ENCODE measurements at regions not wholly inside any gene's neighbourhood (a gene's known extent, or its start where the extent isn't known, plus 50 kb on each side); places are given as distances from the start of the nearest gene placed in this dataset.
"Not testable (repeated sequence)": the region's sequence is repeated elsewhere in the genome, so short reads cannot be mapped to it uniquely, and the experiment has no call there.

DNA sequence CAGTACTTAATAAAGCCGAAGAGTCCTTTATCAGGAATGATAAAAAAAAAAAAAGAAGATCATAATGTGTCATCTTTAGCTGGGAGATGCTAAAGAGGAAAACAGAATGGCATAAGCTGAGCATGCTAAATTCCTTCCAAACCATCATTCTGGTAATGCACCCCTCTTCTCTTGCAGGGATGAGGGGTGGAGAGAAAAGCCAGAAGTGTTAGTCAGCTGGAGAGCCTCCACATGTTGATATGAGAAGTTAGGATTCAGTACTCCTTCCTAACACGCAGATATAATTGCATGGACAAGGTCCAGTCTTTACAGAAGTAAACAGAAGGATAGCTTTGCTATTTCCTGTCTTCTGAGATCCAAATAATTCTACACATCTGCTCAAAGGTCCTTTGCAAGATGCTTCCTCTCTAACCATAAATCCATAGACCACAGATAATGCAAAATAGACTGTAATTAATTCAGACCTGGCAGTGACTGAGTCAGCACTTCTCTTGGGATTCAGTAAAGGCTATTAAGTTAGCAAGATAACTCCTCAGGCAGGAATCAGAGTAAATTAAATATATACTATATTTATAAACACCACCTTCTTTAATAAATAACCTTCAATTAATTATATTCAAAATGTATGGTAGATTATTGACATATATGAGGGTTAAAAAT is 930.0 kb upstream of the KLHL29 start:
- DNase-seq, result no peak

DNA sequence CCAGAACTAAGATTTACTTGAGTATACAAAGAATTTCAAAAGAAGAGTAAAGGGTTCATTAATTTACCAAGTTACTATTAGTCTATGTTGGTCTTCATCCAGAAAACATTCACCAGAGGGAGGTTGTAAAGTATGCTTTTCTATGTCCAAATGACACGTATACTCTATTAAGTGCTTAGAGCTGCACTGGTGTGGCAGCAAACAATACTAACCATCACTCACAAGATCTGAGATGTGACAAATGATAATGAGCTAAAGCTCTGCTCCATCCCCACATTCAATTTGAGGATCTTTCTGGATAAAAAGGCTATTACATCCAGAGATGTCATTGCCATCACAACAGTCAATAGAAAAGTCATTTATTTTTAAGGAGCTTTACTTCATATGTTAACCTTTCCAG is 926.5 kb upstream of the KLHL29 start:
- no peak for DNase-seq

DNA sequence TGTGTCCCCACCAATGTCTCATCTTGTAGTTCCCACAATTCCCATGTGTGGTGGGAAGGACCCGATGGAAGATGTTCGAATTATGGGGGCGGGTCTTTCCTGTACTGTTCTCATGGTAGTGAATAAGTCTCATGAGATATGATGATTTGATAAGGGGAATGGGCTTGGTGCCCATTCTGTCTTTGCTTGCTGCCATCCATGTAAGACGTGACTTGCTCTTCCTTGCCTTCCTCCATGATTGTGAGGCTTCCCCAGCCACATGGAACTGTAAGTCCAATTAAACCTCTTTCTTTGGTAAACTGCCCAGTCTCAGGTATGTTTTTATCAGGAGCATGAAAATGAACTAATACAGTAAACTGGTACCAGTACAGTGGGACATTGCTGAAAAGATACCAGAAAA is 909.9 kb upstream of the KLHL29 start:
- DNase-seq, result not testable (repeated sequence)

DNA sequence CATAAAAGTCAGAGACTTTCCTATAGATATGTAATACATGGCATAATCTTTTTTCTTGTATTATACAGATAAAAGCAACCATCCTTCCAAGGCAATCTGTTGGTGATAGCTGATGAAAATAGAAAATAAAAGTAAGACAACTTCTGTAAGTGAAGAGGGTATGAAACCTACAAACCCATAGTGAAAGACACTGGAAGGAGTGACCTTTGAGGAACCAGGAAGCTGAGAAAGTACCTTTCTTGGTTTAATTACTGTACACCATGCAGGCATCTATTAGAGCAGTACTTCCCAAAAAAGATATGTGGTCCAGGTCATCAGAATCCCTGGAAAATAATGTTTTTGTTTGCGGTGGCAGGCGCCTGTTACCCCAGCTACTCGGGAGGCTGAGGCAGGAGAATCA is 906.6 kb upstream of the KLHL29 start:
- DNase-seq, result no peak

DNA sequence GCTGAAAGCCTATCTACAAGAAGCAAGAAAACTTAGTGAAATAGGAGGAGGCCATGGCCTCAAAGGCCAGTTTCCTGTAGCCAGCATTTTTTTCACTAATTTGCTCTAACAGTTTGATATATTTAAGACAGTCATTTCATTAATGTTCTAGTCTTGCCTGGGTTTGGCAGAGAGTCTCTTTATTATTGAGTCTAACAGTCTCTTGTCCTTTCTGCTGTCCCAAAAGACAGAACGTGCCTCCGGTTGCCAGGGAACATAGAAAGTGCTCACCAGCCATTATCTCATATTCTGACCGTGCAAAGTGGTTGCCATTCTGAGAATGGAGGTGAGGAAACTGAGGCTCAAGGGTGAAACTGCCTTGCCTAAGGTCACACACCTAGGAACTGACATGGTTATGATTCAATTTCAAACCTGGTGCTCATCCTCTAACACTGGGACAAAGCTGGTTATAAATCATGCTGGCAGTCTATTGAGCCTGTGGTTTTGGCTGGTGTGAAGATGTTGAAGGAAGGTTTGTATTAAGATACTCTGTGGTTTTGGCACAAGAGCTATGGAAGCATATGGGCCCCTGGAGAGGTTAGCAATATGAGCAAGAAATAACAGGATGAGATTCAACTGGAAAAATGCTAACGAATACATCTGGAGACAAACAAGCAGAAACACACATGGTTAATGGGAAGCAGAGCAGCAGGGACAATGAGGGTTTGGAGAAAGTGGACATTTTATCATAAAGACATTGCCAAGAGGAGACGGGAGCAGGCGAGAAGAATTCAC is 903.3 kb upstream of the KLHL29 start:
- DNase-seq, result no peak

DNA sequence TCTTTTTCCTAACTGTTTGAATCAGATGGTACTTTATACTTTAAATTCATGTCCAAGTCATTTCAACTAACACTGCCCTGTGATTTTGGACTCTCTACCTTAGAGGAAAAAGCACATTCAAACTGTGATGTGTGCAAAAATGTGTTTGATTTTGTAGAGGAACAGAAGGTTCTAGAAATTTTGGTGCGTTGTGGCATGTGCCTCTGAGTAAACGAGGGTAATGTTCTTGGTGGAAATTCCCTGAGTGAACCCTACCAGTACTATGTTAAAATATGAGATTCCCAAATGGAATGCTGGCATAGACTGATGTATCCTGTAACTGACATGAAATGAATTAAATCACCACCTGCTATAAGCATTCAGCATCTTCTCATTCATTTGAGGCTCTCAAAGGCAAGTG is 901.9 kb upstream of the KLHL29 start:
- DNase-seq, result no peak

DNA sequence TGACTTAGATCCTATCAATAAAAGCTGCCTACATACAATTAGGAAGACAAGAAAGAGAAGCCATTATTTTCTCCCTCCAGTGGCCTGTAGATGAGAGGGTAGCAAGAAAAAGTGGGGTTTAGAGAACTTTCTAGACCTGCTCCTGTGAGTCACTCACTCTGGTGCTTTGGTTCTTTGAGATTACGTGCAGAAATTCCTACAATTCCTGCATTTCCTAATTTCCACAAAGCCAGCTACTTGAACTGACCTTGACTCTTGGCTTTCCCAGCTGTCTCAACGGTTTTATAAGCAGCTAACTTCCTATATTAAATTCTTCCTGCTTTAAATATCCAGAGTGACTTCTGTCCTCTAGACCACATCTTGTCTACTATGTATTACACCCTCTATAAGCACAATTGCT is 899.5 kb upstream of the KLHL29 start:
- no peak for DNase-seq

DNA sequence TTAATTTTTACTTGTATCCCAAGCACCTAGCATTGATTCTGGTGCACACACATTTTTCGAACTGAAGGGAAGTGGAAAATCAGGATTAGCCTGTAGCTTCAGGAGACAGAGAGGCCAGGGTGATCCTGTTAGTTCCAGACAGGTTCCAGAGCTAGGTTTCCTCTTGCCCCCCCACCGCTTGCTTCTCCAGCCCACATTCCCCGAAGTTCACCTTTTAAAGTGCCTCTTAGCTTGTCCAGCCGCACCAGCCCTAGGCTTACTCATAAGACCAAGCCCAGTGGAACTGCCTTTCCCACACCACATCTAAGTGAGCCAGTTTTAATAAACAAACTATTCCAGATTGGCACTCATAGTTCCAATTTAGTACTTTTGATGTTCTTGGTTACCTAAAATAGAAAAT is 898.6 kb upstream of the KLHL29 start:
- DNase-seq, result no peak

DNA sequence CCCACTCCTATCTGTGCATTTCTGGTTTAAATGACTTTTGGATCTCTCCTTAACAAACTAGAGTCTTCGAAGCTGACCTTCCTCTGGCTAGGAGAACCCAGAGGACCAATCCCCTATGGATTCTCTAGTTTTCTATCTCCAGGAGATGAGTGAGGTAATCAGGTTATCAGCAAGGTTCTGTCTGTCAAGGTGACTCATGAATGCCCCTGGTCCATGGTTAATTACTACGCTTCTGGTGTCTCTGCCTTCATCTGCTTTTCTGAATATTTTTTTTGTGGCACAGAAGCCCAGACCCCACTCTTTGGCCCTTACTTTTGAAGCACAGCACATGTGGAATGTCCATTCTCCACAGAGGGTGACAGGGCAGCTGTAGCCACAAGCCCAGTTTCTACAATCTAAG is 897.9 kb upstream of the KLHL29 start:
- no peak for DNase-seq

DNA sequence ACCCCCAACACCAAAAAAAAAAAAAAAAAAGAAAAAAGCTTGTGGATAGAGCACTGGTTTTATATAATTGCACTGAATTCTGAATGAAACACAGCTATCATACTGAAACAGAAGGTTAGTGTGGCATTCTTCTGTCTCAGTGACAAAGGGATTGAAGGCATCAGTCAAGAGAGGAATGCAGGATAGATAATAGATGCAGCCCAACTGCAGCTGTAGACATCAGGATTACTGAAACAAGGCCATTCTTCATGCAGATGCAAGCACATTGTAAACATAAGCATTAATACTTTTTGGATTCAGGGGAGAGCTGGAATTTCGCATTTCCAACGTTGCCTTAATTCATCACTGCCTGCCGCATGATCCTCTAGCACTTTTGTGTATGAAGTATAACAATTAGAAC is 897.4 kb upstream of the KLHL29 start:
- no peak for DNase-seq

DNA sequence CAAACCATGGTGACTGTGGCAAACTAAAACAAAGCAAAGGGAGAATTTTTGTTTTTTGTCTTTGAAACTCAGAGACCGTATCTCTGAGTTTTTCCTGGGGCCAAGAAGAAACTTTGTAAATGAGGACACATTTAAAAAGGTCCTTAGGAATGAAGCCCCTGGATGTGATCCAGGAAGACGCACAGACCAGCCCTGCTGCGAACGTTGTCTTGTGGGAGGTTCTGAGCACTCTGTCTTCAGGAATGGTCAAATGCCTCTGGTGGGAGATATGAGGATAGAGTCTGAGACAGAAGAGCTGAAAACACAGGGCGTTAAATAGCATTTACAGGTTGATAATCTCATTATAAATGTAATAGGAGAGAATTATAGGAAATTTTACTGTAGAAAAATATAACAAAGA is 893.5 kb upstream of the KLHL29 start:
- DNase-seq, result no peak

DNA sequence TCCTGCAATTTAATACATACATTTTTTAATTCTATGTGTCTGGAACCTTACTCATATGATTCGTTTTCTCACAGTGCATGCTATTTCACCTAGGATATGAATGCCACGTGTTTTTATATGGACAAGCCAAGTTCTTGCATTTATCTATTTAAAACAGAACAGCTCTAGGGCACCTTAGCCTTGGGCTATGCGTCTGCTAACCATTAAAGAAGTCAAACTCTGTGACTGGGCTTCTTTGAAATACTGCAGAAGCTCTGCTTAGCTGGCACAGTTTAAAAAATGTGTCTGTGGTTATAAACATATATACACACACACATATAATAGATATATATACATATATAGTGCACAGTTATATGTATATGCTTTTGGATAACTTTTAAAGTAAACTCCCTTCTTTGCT is 890.8 kb upstream of the KLHL29 start:
- DNase-seq, result no peak

DNA sequence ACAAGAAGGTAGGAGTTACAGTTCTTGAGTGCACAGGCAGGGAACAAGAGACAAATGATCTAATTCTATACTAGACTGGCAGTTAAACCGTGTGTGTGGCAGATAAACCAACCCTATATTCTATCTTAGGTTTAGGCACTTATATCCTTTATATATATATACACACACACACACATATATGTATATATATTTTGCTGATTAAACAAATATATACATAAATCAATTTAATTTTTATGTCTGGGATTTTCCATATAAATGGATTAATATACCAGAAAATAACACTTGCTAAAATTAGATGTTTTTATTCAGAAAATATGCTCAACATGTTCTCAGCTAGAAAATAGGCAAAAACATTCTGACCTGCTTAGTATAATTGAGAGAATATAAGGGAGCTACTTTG is 887.9 kb upstream of the KLHL29 start:
- DNase-seq, result no peak

DNA sequence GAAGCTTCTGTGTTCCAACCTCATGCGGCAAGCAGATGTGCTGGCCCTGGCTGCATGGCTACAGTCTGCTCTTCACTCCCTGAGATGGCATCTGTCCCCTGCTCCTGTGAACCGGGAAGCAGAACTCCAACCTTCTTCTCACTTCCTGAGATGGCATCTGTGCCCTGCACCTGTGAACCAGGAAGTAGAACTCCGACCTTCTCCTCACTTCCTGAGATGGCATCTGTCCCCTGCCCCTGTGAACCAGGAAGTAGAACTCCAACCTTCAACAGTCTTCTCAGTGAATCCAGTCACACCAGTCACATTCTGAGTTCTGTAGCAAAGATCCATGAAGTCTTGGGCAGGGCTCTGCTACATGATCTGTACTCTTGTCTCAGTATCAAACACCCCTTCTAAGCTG is 887.2 kb upstream of the KLHL29 start:
- DNase-seq, result no peak

DNA sequence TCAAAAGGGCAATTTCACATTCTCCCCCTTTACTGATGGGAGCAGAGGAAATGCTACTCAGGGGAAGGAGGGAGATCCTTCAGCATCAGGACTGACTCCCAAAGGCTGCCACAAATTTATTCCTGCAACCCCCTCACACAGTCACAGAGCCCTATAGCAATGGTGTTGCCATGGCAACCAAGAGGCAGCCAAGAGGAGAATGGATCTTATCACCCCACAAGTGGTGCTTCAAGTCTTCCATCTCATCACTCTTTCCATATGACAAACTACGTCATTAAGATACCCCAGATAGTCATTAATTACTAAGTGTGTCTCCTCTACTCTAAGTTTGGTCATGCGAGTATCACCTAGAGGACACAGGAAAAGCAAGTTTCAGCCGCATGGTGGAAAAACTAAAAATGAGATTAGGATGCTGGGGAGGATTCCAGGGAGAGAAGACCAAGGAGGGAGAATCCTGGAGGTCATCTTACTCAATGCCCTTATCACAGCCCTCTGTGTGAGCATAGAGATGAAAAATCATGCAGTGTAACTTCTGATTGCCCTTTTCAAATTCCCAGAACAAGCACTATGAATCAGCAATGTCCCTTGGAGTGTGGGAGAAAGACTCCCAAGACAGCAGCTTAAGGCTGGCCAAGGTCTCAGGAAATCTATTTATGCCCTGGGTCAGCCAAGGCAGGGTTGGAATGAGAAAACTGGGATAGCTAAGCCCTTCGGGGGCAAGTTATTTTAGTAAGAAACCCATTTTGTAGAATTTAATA is 885.7 kb upstream of the KLHL29 start:
- no peak for DNase-seq

DNA sequence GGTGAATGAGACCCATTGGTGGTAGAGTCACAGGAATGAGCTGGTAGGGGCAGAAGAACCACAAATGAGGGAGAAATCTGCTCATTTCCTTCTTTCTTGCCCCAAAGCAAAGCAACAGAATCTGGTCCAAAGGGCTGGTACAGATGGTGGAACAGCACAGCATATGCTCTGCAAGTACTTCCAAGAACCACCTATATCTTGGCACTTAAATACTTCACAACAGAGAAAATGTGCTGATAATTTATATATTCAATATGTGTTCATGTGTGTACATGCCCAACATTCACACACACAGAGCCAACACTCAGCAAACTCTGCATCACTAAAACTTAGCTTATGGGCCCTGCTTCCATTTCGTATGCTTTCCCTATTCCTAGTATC is 884.4 kb upstream of the KLHL29 start:
- no peak for DNase-seq

DNA sequence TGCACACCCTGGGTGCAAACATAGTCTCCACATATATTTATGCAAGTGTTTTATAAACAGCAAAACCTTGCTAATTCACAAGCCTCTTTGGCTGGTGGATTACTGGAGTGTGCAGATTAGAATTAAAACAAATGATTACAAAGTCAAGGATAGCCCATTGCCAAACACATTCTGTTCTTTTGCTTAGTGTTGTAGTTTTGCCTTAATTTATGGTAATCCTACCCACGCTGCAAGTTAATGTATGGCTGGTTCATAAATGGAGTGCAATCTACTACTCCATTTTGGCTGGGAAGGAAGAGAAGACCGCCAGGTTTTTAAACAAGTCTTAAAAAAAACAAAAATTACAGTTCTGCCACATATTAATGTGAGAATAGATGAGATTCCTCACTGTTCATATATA is 883.1 kb upstream of the KLHL29 start:
- DNase-seq, result no peak

DNA sequence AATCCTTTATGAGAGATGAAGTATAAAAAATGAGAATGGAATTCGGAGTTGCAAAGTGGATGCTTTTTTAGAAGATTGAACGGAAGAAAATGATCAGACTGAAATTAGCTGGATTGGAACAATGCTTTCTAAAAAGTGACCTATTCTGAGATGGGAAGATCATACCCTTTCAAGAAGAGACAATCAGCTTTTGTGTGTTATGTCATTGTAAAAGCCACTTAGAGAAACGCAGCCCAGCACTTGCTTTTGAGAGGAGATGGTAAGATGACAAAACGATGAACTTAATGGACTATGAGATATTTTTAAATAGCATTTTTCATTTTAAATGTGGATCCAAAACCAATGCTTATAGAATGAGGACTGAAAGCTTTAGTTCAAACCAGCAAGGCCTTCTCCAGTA is 871.4 kb upstream of the KLHL29 start:
- no peak for DNase-seq

DNA sequence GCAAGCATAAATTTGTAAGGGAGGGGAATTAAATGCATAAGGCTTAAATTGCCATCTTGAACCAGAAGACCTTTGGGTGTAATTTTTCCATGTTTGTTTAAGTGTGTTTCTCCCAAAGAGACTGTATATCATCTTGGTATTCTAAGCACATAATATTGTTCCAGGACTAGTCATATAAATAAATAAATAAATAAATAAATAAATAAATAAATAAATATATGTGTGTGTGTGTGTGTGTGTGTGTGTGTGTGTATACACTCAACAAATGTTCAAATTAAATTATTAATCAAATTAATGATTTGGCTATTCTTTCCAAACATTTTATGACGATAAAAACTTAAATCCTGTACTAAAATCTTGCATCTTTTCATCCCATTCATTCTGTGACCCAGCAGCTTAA is 867.8 kb upstream of the KLHL29 start:
- no peak for DNase-seq

DNA sequence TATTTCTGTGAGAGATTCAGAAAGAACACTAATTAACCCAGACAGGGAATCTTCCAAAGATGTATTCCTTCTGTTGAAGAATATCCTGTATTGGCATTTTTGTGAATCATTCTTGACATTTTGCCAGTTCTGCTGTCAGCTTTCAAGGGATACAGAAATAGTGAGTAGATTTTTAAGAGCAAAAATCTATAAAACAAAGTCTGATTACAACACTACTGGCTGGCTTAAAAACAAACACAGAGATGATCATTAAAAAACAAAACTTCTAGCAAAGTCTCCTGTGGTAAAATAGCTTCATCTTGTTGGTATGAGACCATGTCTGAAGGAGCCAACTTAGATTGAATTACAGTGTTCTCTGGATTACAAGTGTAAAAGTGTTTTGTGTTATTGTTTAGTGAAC is 866.3 kb upstream of the KLHL29 start:
- DNase-seq, result no peak

DNA sequence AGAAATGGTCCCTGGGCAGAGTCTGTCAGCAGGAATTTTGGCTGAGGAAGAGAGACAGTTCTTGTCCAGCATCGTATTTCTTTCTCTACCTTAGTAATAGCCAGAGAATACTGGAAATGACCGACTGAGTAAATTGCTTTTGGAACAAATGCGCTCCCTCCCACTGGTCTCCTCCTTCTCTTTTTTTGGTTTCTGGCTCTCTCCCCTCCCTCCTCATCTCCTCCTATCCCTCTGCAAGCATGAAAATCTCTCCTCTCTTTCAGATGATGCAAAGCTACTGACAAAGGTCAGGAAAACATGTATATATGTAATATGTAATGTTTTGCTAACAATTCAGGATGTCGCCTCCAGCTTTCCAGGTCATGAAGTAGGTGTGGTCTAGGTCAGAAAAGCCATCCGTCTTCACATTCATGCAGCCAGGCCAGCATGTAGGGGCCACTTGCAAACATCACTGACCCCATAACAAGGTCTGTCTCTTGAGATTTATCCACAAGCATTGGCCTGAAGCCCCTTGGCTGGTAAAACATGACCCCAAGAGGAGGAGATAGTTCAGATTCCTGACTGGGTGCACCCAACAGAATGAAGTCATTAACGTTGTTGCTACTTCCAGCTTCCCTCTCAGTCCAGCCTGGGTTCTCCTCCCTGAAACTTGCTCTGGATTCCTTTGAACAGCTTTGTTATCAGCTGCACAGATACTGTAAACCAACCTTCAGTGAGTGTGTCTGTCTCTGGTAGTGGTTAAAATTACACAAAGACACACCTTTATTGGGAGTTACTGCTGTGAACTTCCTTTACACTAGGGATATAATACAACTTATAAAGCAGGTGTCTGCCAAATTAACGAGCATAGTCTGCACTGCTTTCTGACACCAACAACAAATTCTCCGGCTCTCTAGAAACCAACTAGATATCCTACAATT is 864.4 kb upstream of the KLHL29 start:
- DNase-seq, result no peak

DNA sequence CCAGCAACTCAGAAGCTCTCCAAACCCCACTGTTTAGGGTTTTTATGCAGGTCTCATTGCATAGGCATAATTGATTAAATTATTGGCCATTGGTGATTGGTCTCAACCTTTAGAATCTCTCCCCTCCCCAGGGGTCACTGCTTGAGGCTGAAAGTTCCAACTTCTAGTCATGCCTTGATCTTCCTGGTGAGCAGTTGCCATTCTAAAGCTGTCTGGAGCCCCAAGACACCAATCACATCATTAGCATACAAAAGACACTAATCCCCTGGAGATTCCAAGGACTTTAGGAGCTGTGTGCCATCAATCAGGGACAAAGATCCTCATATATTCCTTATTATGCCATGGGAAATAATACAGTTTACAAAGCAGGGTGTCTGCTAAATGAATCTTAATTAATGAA is 863.4 kb upstream of the KLHL29 start:
- DNase-seq, result no peak

DNA sequence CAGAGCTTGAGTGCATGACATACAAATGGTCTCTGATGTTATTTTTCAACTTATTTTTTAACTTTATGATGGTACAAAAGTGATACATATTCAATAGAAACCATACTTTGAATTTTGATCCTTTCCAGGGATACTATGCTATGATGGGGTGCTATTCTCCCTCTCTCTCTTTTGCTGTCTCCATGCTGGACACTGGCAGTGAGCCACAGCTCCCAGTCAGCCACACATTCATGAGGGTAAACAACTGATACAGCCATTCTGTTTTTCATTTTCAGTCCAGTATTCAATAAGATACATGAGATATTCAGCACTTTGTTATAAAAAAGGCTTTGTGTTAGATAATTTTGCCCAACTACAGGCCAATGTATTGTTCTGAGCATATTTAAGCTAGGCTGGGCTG is 859.3 kb upstream of the KLHL29 start:
- no peak for DNase-seq

Data from activated naive CD4-positive, alpha-beta T cell treated with anti-CD3 and anti-CD28 coated beads, Interleukin-2, amount 50 U/mL, for 16 hours (primary cell).